Natural killer cell treated with Interleukin-12 subunit alpha and Interleukin-12 subunit beta and Interleukin-15 and Interleukin-18, amount 100 ng/mL, for 72 hours (primary cell): ENCODE measurements at regions not wholly inside any gene's neighbourhood (a gene's known extent, or its start where the extent isn't known, plus 50 kb on each side); places are given as distances from the start of the nearest gene placed in this dataset.

Source experiments
- ATAC-seq, 2 donors: fragments of 150-1000 bp; cut with Tn5 transposase in 1 of 2; sonication (Bioruptor Pico), chemical (Tn5 transposase) in 1 of 2; 2 replicates each; pipeline ENCODE4 v1.10.0; 2021
- DNase-seq: peaks from one replicate; pipeline ENCODE4 v3.0.0; 2022; ENCODE audit warnings: low spot score
- H3K27ac Mint-ChIP-seq, 2 donors: 1 replicate in 1 of 2; 2 replicates in 1 of 2; pipeline ENCODE4 v1.8.0; 2022; ENCODE audit warnings: mixed read lengths in 2 of 2, mild to moderate bottlenecking in 1 of 2, moderate library complexity in 1 of 2
- H3K27me3 Mint-ChIP-seq, 2 donors: 1 replicate in 1 of 2; 2 replicates in 1 of 2; pipeline ENCODE4 v1.8.0; 2022; ENCODE audit warnings: mixed read lengths in 2 of 2
- H3K36me3 Mint-ChIP-seq: one replicate; pipeline ENCODE4 v1.8.0; 2022; ENCODE audit warnings: mixed read lengths
- H3K4me1 Mint-ChIP-seq, 2 donors: 1 replicate in 1 of 2; 2 replicates in 1 of 2; pipeline ENCODE4 v1.8.0; 2022; ENCODE audit warnings: low read depth in 2 of 2, mixed read lengths in 2 of 2, mild to moderate bottlenecking in 1 of 2
- H3K4me3 Mint-ChIP-seq: one replicate; pipeline ENCODE4 v1.8.0; 2022; ENCODE audit warnings: mixed read lengths
- H3K9me3 Mint-ChIP-seq: 2 replicates; pipeline ENCODE4 v1.8.0; 2022; ENCODE audit warnings: mixed read lengths

DNA sequence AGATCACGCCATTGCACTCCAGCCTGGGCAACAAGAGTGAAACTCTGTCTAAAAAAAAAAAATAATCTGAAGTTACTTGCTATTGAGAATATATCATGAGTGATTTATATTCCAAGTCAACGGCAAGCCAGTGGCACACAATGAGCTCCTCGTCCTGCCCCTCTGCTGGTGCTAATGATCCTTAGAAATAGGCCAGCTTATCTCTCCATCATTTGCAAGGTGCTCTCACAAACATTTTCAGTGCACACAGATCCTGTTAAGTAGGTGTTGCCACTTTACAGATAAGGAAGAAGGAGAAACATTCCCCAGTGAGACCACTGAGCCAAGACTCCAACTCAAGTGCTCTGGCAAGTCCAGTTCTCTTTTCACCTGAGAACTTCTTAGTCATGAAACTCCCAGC, 91.3 kb upstream of the GPR45 start:
- ATAC-seq (no peak), DNase-seq (no peak)
- H3K4me3 Mint-ChIP-seq, result no peak overlapping the region
- no peak overlapping the region for H3K27ac Mint-ChIP-seq
- no peaks in the 10 kb centered on the region for H3K4me1 Mint-ChIP-seq
- no peaks in the 10 kb centered on the region for H3K36me3 Mint-ChIP-seq
- H3K27me3 Mint-ChIP-seq, result peaks cover 26 to 37% of the 10 kb centered on the region in 2 donors
- H3K9me3 Mint-ChIP-seq, result no peaks in the 10 kb centered on the region

DNA sequence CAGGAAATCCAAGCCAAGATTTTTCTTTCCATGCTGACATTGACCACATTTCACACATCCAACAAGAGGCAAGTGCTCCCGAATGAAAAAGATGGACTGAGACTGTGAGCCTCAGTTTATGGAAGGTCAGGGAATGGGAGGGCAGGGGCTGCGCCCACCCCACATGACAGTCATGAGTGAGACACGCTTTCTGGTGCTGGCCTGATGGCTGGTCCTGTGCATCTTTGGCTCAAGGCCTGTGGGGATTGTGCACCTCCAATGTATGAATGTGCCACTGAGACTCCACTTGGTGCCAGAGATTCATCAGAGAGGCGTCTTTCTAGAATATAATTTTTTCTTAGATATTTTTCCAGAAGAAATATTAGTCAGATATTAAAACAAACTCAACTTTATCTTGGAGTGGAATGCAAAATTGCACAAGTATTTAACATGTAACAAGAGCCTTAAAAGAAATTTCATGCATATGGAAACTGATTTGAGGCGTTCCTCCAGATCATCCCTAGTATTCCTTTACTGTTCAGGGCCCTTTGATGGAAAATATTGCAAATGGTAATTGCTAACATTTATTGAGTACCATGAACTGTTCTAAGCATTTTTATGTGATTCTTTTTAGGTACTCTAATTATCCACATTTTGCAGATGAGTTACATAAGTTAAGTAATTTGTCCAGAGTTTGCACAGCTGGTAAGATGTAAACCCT, 87.3 kb upstream of the GPR45 start:
- Mint-ChIP-seq H3K27me3 (peaks cover 25 to 53% of the 10 kb centered on the region in 2 donors), H3K9me3 (no peaks in the 10 kb centered on the region), H3K4me3 (no peak overlapping the region)

DNA sequence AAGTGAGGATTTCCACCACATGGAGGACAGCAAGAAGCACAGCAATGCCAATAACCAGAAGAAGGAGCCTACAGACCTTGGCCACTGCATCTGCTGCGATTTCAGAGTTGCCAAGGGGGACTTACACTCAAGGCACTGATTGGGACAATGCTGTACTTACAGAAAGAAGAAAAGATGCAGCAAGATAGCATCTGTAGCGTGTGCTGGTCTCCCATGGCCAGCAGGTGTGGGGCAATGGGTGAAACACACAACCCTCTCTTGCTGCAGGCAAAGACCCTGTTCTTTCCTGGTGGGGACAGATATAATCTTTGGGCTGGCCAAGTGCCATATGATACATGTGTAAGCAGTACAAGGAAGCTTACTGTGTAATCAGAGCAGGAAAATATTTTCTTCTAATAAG, 85.4 kb upstream of the GPR45 start:
- H3K36me3 Mint-ChIP-seq, result peaks cover 25% of the 10 kb centered on the region
- no peak overlapping the region for H3K4me3 Mint-ChIP-seq
- H3K27me3 Mint-ChIP-seq, result peaks cover 25 to 56% of the 10 kb centered on the region in 2 donors
- H3K9me3 Mint-ChIP-seq, result no peaks in the 10 kb centered on the region
- no peak for ATAC-seq
- H3K4me1 Mint-ChIP-seq, result no peaks in the 10 kb centered on the region
- no peak for DNase-seq
- H3K27ac Mint-ChIP-seq, result no peak overlapping the region

More for the DNA sequence above, 87.3 kb upstream of the GPR45 start:
- DNase-seq (no peak), ATAC-seq (no peak)
- no peaks in the 10 kb centered on the region for H3K4me1 Mint-ChIP-seq
- peaks cover 25% of the 10 kb centered on the region for H3K36me3 Mint-ChIP-seq
- H3K27ac Mint-ChIP-seq, result no peak overlapping the region

- H3K27ac Mint-ChIP-seq, result no peak overlapping the region
- H3K4me3 Mint-ChIP-seq, result no peak overlapping the region
- H3K27me3 Mint-ChIP-seq, result peaks cover 23 to 56% of the 10 kb centered on the region in 2 donors
- no peaks in the 10 kb centered on the region for H3K9me3 Mint-ChIP-seq
- H3K4me1 Mint-ChIP-seq, result no peaks in the 10 kb centered on the region
- DNase-seq (no peak), ATAC-seq (no peak)
- peaks cover 25% of the 10 kb centered on the region for H3K36me3 Mint-ChIP-seq
Observed at GRCh38 chr2:105158002-105158401, 83.5 kb upstream of the GPR45 start.

- Mint-ChIP-seq H3K27ac (no peak overlapping the region), H3K4me3 (no peak overlapping the region), H3K9me3 (no peaks in the 10 kb centered on the region), H3K27me3 (peaks cover 6 to 10% of the 10 kb centered on the region in 2 donors), H3K4me1 (no peaks in the 10 kb centered on the region), H3K36me3 (no peaks in the 10 kb centered on the region)
- DNase-seq (no peak), ATAC-seq (no peak)
Observed at GRCh38 chr2:105166688-105167087, 74.9 kb upstream of the GPR45 start.

GRCh38 chr2:105168543-105168942, 73.0 kb upstream of the GPR45 start:
- Mint-ChIP-seq H3K36me3 (no peaks in the 10 kb centered on the region), H3K9me3 (no peaks in the 10 kb centered on the region), H3K4me1 (no peaks in the 10 kb centered on the region), H3K4me3 (no peak overlapping the region), H3K27me3 (peaks cover 6 to 10% of the 10 kb centered on the region in 2 donors), H3K27ac (no peak overlapping the region)
- no peak for DNase-seq
- no peak for ATAC-seq

GRCh38 chr2:105175231-105175630, 66.3 kb upstream of the GPR45 start:
- no peak for ATAC-seq
- Mint-ChIP-seq H3K9me3 (no peaks in the 10 kb centered on the region), H3K4me1 (peaks cover 19% of the 10 kb centered on the region in 2 donors), H3K27ac (no peak overlapping the region), H3K27me3 (peaks cover 9 to 11% of the 10 kb centered on the region in 2 donors), H3K36me3 (no peaks in the 10 kb centered on the region), H3K4me3 (peak overlapping the region; percentile 8)
- no peak for DNase-seq

DNA sequence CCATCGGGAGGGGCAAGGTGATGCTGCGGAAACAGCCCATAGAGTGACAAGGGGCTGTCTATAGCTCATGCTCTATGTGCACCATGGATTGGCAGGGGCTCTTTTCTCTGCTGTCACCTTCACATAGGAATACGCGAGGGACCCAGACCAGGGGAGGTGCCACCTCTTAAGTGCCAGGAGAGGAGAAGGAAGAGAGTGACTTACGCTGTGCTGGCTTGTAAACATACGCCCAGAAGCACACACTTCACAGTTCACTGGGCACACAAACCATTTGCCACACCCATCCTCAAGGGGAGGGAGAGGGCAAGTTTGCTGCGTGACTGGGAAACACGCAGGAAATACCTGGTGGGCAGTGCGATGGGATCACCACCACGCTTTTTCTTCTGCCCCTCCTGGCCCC, 65.1 kb upstream of the GPR45 start:
- no peaks in the 10 kb centered on the region for H3K9me3 Mint-ChIP-seq

DNA sequence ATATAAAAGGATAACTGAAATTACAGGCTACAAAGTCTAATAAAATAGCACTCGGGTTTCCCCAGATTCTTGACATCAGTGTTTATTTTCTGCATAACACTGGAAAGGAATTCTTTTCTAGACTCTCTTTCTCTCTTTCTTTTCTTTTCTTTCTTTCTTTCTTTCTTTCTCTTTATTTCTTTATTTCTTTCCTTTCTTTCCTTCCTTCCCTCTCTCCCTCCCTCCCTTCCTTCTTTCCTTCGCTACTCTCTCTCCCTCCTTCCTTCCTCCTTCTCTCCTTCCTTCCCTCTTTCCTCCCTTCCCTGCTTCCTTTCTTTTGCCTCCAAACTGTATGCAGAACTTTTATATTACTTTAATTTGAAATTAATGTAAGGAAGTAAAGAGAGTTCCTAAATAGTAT, 64.5 kb upstream of the GPR45 start:
- Mint-ChIP-seq H3K4me1 (peaks cover 19% of the 10 kb centered on the region in 2 donors), H3K36me3 (no peaks in the 10 kb centered on the region), H3K4me3 (no peak overlapping the region)

More for the DNA sequence above, 65.1 kb upstream of the GPR45 start:
- no peak for DNase-seq
- Mint-ChIP-seq H3K4me3 (no peak overlapping the region), H3K36me3 (no peaks in the 10 kb centered on the region), H3K27me3 (peaks cover 5% of the 10 kb centered on the region in 2 donors), H3K4me1 (peaks cover 19% of the 10 kb centered on the region in 2 donors), H3K27ac (no peak overlapping the region)
- ATAC-seq, result no peak

GRCh38 chr2:105177536-105178254, 63.8 kb upstream of the GPR45 start:
- no peak for ATAC-seq
- H3K4me3 Mint-ChIP-seq, result no peak overlapping the region
- H3K36me3 Mint-ChIP-seq, result no peaks in the 10 kb centered on the region
- H3K4me1 Mint-ChIP-seq, result peaks cover 19% of the 10 kb centered on the region in 2 donors
- no peak overlapping the region for H3K27ac Mint-ChIP-seq
- H3K9me3 Mint-ChIP-seq, result no peaks in the 10 kb centered on the region
- peaks cover 10% of the 10 kb centered on the region in 2 donors for H3K27me3 Mint-ChIP-seq
- DNase-seq, result no peak

More for the DNA sequence above, 64.5 kb upstream of the GPR45 start:
- DNase-seq, result no peak
- Mint-ChIP-seq H3K27ac (no peak overlapping the region), H3K9me3 (no peaks in the 10 kb centered on the region), H3K27me3 (peaks cover 5% of the 10 kb centered on the region in 2 donors)
- no peak for ATAC-seq

DNA sequence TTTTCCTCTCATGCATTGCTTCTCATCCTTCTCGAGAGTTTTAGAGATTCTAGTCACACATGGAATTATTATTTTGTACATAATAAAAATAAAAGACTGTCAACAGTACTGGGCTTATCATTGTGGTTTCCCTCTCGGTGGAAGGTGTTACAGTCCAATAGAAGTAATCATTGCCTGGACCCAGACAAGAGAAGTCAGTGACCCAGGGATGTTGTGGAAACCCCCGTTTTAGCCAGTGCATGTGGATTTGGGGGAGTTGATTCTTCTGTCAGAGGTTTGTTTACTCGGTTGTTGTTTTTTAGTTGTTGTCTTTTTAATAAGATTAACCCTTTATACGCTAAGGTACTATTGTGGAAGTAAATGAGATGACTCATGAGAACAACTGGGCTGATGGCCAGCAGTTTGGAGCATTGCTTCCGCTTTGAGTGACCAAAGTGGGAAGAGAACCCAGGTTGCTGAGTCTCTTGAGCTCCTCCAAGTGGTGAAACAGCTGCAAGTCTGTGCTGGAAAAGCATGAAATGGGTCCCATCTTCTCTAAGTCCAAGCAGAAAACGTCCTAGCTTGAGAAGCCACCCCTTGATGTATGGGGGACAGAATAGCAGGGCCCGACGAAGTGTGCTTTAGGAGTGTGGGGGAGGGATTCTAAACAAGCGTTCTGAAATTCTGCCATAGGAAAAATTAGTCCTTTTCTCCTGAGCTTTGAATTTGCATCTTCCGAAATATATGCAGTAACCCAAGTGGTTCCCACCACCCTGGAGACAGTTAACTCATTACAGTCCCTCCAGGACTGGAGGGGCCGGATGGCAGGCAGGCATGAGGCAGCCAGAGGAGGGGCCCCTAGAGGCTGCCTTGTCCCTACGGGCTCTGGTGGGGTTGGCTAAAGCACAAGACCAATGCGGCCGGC, 61.8 kb upstream of the GPR45 start:
- DNase-seq, result no peak
- ATAC-seq, result no peak
- H3K4me1 Mint-ChIP-seq, result peaks cover 7 to 8% of the 10 kb centered on the region in 2 donors
- no peaks in the 10 kb centered on the region for H3K9me3 Mint-ChIP-seq
- H3K27me3 Mint-ChIP-seq, result peaks cover 4 to 7% of the 10 kb centered on the region in 2 donors
- no peak overlapping the region for H3K27ac Mint-ChIP-seq
- H3K4me3 Mint-ChIP-seq, result no peak overlapping the region
- no peaks in the 10 kb centered on the region for H3K36me3 Mint-ChIP-seq

DNA sequence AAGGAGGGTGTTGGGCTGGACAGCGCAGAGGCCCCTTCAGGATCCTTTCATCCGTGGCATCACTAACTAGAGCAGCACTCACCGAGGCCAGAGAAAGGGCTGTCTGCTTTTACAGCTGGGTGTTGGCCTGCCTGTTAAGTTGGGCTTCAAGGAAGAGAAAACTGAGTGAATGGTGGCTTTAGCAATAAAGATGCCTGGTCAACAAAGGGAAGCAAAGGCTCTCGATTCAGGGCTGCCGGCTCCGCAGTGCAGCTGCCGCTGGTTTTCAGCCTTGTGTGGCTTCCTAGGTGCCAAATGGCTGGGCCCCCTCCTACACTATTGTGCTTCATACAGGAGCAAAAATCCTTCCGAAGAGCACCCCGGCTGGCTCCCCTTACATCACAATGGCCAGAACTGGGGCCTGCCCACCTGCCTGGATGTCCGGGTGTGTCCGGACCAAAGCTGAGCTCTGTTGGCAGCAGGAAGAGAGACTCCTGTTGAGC, 61.0 kb upstream of the GPR45 start:
- DNase-seq, result no peak
- no peak for ATAC-seq
- Mint-ChIP-seq H3K4me3 (no peak overlapping the region), H3K27me3 (peaks cover 4 to 7% of the 10 kb centered on the region in 2 donors), H3K27ac (no peak overlapping the region), H3K36me3 (no peaks in the 10 kb centered on the region), H3K4me1 (peaks cover 2 to 5% of the 10 kb centered on the region in 2 donors), H3K9me3 (no peaks in the 10 kb centered on the region)

DNA sequence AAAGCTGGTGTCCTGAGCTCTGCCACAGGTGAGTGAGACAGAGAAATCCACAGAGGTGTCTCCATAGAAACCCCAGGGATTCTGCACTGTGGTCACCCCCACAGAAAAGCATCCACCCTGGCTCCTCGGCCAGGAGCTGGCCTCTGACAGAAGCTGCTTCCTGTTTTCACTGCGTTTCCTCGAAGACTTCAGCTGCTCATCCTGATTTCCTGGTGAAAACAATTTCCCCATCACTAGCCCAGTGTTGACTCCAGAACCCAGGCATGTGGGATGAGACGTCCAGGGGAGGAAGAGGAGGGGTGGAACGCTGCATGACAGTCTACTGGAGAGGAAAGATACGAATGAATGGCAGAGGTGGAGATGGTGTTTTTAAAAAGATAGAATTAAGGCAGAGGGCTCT, 60.3 kb upstream of the GPR45 start:
- H3K36me3 Mint-ChIP-seq, result no peaks in the 10 kb centered on the region
- peaks cover 0 to 2% of the 10 kb centered on the region in 2 donors for H3K4me1 Mint-ChIP-seq
- no peaks in the 10 kb centered on the region for H3K9me3 Mint-ChIP-seq
- H3K4me3 Mint-ChIP-seq, result no peak overlapping the region
- DNase-seq, result no peak
- no peak for ATAC-seq
- H3K27ac Mint-ChIP-seq, result no peak overlapping the region
- H3K27me3 Mint-ChIP-seq, result peaks cover 4 to 7% of the 10 kb centered on the region in 2 donors
